Neural progenitor cell (in vitro differentiated cells): ENCODE measurements at regions not wholly inside any gene's neighbourhood (a gene's known extent, or its start where the extent isn't known, plus 50 kb on each side); places are given as distances from the start of the nearest gene placed in this dataset.

Source experiments
- DNase-seq: peaks from one replicate; pipeline ENCODE4 v3.0.0-alpha.2; 2016; ENCODE audit warnings: low spot score
- H2AFZ ChIP-seq: fragments of 200-600 bp; sonication (generic); replicated peaks from 2 replicates; pipeline ENCODE4 v1.6.1; 2016; ENCODE audit warnings: antibody characterized with exemption
- H3F3A ChIP-seq: fragments of 200-600 bp; sonication (generic); 2 replicates; pipeline ENCODE4 v1.6.1; 2016; ENCODE audit warnings: antibody characterized with exemption, low read depth
- H3K27ac ChIP-seq: fragments of 200-600 bp; sonication (generic); 2 replicates; pipeline ENCODE4 v1.5.1; 2016; ENCODE audit warnings: mild to moderate bottlenecking
- H3K27me3 ChIP-seq: fragments of 200-600 bp; sonication (generic); 2 replicates; pipeline ENCODE4 v1.6.1; 2016; ENCODE audit warnings: mild to moderate bottlenecking, moderate library complexity
- H3K36me3 ChIP-seq: fragments of 200-600 bp; sonication (generic); 2 replicates; pipeline ENCODE4 v1.5.1; 2016
- H3K4me1 ChIP-seq: fragments of 200-600 bp; sonication (generic); 2 replicates; pipeline ENCODE4 v1.6.1; 2016; ENCODE audit warnings: mixed run types
- H3K4me2 ChIP-seq: fragments of 200-600 bp; sonication (generic); 2 replicates; pipeline ENCODE4 v1.6.1; 2016
- H3K4me3 ChIP-seq: fragments of 200-600 bp; sonication (generic); 2 replicates; pipeline ENCODE4 v1.5.1; 2016
- H3K79me2 ChIP-seq: fragments of 200-600 bp; sonication (generic); 2 replicates; pipeline ENCODE4 v1.6.1; 2016; ENCODE audit warnings: low read depth
- H3K9ac ChIP-seq: fragments of 200-600 bp; sonication (generic); 2 replicates; pipeline ENCODE4 v1.6.1; 2016
- H3K9me3 ChIP-seq: fragments of 200-600 bp; sonication (generic); 2 replicates; pipeline ENCODE4 v1.5.1; 2016; ENCODE audit warnings: low read depth
- H4K20me1 ChIP-seq: fragments of 200-600 bp; sonication (generic); 2 replicates; pipeline ENCODE4 v1.6.1; 2016; ENCODE audit warnings: low read depth
- H3K27ac Mint-ChIP-seq: 3 replicates; pipeline ENCODE4 v1.8.0; 2021; ENCODE audit warnings: mixed read lengths
- H3K27me3 Mint-ChIP-seq: 2 replicates; pipeline ENCODE4 v1.8.0; 2022; ENCODE audit warnings: low read depth, mild to moderate bottlenecking, inconsistent platforms, moderate library complexity, mixed read lengths; ENCODE audit not compliant: insufficient read depth
- H3K36me3 Mint-ChIP-seq: 3 replicates; pipeline ENCODE4 v1.8.0; 2021; ENCODE audit warnings: mixed read lengths
- H3K4me1 Mint-ChIP-seq: 3 replicates; pipeline ENCODE4 v1.8.0; 2021; ENCODE audit warnings: mixed read lengths
- H3K4me3 Mint-ChIP-seq: 3 replicates; pipeline ENCODE4 v1.8.0; 2021; ENCODE audit warnings: mild to moderate bottlenecking, moderate library complexity, mixed read lengths
- H3K9me3 Mint-ChIP-seq: 3 replicates; pipeline ENCODE4 v1.8.0; 2020; ENCODE audit warnings: mixed read lengths
- EZH2 ChIP-seq: fragments of 200-600 bp; sonication (generic); IDR thresholded peaks from 2 replicates; pipeline ENCODE4 v1.6.1; 2017; ENCODE audit warnings: antibody characterized with exemption, mild to moderate bottlenecking, moderate library complexity
- EZH2phosphoT487 ChIP-seq: fragments of 200-600 bp; sonication (generic); IDR thresholded peaks from 2 replicates; pipeline ENCODE4 v1.6.1; 2017; ENCODE audit warnings: antibody characterized with exemption
- TF ChIP-seq, protein P1 (sequence below): fragments of 200-600 bp; sonication (generic); IDR thresholded peaks from 2 replicates; pipeline ENCODE4 v1.5.1; 2017; ENCODE audit warnings: antibody characterized with exemption, mild to moderate bottlenecking

DNA sequence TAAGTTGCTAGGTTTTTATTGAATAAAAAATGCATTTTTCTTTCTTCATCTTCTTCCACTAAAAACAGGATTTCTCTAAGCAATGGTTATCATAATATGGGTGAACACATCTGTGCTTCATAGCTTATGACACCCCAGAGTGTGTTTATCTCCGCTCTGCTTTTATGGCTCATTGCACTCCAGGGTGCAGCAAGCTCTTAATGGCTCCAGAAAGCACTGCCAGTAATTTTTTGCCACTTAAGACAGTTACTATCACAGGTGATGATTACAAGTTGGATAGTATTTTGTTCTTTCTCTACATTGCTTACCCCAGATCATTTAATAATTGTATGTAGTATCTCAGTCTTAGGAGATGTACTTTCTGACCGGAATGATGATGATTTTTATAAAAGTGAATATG, 239.3 kb upstream of the CDH20 start:
- no peaks in the 10 kb centered on the region for H3K27me3 ChIP-seq
- Mint-ChIP-seq H3K4me1 (peaks cover 4% of the 10 kb centered on the region), H3K27me3 (no peaks in the 10 kb centered on the region), H3K36me3 (no peaks in the 10 kb centered on the region), H3K4me3 (no peak overlapping the region), H3K27ac (no peak overlapping the region), H3K9me3 (no peaks in the 10 kb centered on the region)
- no peaks in the 10 kb centered on the region for H3K36me3 ChIP-seq
- no peaks in the 10 kb centered on the region for H3F3A ChIP-seq
- H3K4me2 ChIP-seq: no peak overlapping the region
- DNase-seq: no peak
- no peak overlapping the region for H3K4me3 ChIP-seq
- H3K27ac ChIP-seq: no peak overlapping the region
- no peak overlapping the region for H2AFZ ChIP-seq
- H3K79me2 ChIP-seq: no peaks in the 10 kb centered on the region
- H3K9me3 ChIP-seq: no peaks in the 10 kb centered on the region
- no peaks in the 10 kb centered on the region for H3K4me1 ChIP-seq
- TF ChIP-seq, protein P1, sequence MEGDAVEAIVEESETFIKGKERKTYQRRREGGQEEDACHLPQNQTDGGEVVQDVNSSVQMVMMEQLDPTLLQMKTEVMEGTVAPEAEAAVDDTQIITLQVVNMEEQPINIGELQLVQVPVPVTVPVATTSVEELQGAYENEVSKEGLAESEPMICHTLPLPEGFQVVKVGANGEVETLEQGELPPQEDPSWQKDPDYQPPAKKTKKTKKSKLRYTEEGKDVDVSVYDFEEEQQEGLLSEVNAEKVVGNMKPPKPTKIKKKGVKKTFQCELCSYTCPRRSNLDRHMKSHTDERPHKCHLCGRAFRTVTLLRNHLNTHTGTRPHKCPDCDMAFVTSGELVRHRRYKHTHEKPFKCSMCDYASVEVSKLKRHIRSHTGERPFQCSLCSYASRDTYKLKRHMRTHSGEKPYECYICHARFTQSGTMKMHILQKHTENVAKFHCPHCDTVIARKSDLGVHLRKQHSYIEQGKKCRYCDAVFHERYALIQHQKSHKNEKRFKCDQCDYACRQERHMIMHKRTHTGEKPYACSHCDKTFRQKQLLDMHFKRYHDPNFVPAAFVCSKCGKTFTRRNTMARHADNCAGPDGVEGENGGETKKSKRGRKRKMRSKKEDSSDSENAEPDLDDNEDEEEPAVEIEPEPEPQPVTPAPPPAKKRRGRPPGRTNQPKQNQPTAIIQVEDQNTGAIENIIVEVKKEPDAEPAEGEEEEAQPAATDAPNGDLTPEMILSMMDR: no peak
- TF ChIP-seq EZH2phosphoT487: no peak
- TF ChIP-seq EZH2: no peak
- no peaks in the 10 kb centered on the region for H4K20me1 ChIP-seq
- no peak overlapping the region for H3K9ac ChIP-seq

DNA sequence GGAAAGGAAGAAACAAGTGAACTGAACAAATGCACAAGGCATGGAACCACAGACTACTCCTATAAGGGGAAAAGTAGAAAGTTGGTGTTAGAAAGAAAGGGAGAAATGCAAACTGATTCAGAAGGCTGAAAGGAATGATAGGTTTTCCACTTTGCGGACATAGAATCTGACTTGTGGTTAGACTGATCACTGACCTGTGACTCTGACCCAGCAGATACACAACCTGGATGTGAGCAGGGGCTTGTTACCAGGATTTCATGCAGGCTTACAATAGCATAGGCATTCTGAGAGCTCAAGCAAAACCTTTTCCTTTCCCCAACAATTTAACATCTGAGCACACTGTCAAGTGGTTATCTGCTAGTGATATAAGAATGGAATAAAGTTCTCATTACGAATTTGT, 237.0 kb upstream of the CDH20 start:
- H3K27ac Mint-ChIP-seq: no peak overlapping the region
- Histone ChIP-seq H3K4me1 (no peaks in the 10 kb centered on the region), H3K9ac (no peak overlapping the region), H4K20me1 (no peaks in the 10 kb centered on the region), H2AFZ (no peak overlapping the region), H3K79me2 (no peaks in the 10 kb centered on the region), H3K4me2 (no peak overlapping the region), H3K4me3 (no peak overlapping the region), H3F3A (no peaks in the 10 kb centered on the region), H3K9me3 (no peaks in the 10 kb centered on the region), H3K27me3 (no peaks in the 10 kb centered on the region), H3K36me3 (no peaks in the 10 kb centered on the region), H3K27ac (no peak overlapping the region)
- TF ChIP-seq, protein P1: no peak
- TF ChIP-seq EZH2 (no peak), EZH2phosphoT487 (no peak)
- no peak overlapping the region for H3K4me3 Mint-ChIP-seq
- no peaks in the 10 kb centered on the region for H3K9me3 Mint-ChIP-seq
- DNase-seq: no peak
- H3K27me3 Mint-ChIP-seq: no peaks in the 10 kb centered on the region
- no peaks in the 10 kb centered on the region for H3K36me3 Mint-ChIP-seq
- H3K4me1 Mint-ChIP-seq: peaks cover 4% of the 10 kb centered on the region

DNA sequence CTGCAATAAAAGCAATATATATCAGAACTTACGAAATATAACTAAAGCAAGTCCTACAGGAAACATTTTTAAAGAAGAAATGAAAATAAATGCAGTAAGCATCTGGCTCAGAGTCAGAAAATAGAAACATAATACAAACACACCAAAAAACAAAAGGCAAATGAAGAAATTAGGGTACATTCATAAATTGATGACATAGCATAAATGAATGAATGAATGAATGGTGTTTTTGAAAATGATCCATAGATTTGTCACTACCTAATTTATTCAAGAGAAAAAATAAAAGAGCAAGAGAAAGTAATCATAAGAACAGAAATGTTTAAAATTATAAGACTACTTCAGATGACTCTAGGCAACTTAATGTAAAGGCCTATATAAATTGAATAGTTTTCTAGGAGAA, 226.1 kb upstream of the CDH20 start:
- Mint-ChIP-seq H3K27ac (no peak overlapping the region), H3K4me1 (peaks cover 5% of the 10 kb centered on the region), H3K4me3 (no peak overlapping the region), H3K27me3 (no peaks in the 10 kb centered on the region), H3K9me3 (no peaks in the 10 kb centered on the region), H3K36me3 (no peaks in the 10 kb centered on the region)
- Histone ChIP-seq H3K9me3 (no peaks in the 10 kb centered on the region), H3K4me3 (no peak overlapping the region), H3F3A (no peaks in the 10 kb centered on the region), H3K27me3 (no peaks in the 10 kb centered on the region), H4K20me1 (no peaks in the 10 kb centered on the region), H3K4me1 (peaks cover 5% of the 10 kb centered on the region), H3K36me3 (no peaks in the 10 kb centered on the region), H2AFZ (no peak overlapping the region), H3K79me2 (no peaks in the 10 kb centered on the region), H3K27ac (no peak overlapping the region), H3K4me2 (no peak overlapping the region), H3K9ac (no peak overlapping the region)
- no peak for DNase-seq
- TF ChIP-seq EZH2 (no peak), EZH2phosphoT487 (no peak)
- TF ChIP-seq, protein P1: no peak

DNA sequence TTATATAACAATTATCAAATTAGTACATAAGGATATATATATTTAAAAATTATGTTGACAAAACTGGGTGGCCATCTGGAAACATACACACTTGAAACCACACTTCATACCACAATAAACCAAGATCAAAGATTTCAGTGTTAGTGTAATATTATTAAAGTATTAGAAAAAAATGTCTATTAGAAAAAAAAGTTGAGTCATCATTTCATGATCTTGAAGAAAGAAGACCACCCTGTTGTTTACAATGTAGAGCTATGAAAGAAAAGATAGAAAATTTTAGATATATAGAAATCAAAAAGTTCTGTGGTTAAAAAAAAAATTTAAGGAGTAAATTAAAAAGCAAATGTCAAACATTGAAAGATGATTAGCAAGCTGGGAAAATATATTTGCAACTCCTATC, 224.5 kb upstream of the CDH20 start:
- no peak overlapping the region for H2AFZ ChIP-seq
- Mint-ChIP-seq H3K27ac (no peak overlapping the region), H3K4me1 (peaks cover 5% of the 10 kb centered on the region), H3K36me3 (no peaks in the 10 kb centered on the region), H3K27me3 (no peaks in the 10 kb centered on the region), H3K9me3 (no peaks in the 10 kb centered on the region), H3K4me3 (no peak overlapping the region)
- no peaks in the 10 kb centered on the region for H3K27me3 ChIP-seq
- peaks cover 5% of the 10 kb centered on the region for H3K4me1 ChIP-seq
- H3K9ac ChIP-seq: no peak overlapping the region
- H3K27ac ChIP-seq: no peak overlapping the region
- TF ChIP-seq EZH2phosphoT487 (no peak), EZH2 (no peak)
- TF ChIP-seq, protein P1: no peak
- no peak overlapping the region for H3K4me3 ChIP-seq
- H3F3A ChIP-seq: no peaks in the 10 kb centered on the region
- H3K9me3 ChIP-seq: no peaks in the 10 kb centered on the region
- H3K36me3 ChIP-seq: no peaks in the 10 kb centered on the region
- H3K4me2 ChIP-seq: no peak overlapping the region
- DNase-seq: no peak
- no peaks in the 10 kb centered on the region for H3K79me2 ChIP-seq
- no peaks in the 10 kb centered on the region for H4K20me1 ChIP-seq
